Osteoblast (primary cell): ENCODE measurements at regions not wholly inside any gene's neighbourhood (a gene's known extent, or its start where the extent isn't known, plus 50 kb on each side); places are given as distances from the start of the nearest gene placed in this dataset.
"Not testable (repeated sequence)": the region's sequence is repeated elsewhere in the genome, so short reads cannot be mapped to it uniquely, and the experiment has no call there.

Source experiments
- DNase-seq: peaks from one replicate; pipeline ENCODE4 v3.0.0; 2011; ENCODE audit warnings: low spot score, mixed read lengths; ENCODE audit not compliant: insufficient read length; ENCODE audit errors: missing footprints
- H2AFZ ChIP-seq: 2 replicates; pipeline ENCODE4 v1.6.0; 2011; ENCODE audit warnings: mild to moderate bottlenecking, low read length
- H3K27ac ChIP-seq: 2 replicates; pipeline ENCODE4 v1.5.1; 2011; ENCODE audit warnings: mild to moderate bottlenecking, low read depth, low read length, moderate library complexity
- H3K27me3 ChIP-seq: 2 replicates; pipeline ENCODE4 v1.6.0; 2012; ENCODE audit warnings: mild to moderate bottlenecking, control low read depth, inconsistent platforms, low read length, moderate library complexity; ENCODE audit not compliant: insufficient read depth
- H3K36me3 ChIP-seq: 2 replicates; pipeline ENCODE4 v1.5.1; 2011; ENCODE audit warnings: mild to moderate bottlenecking, low read length, control low read depth, moderate library complexity; ENCODE audit not compliant: insufficient read depth
- H3K4me1 ChIP-seq: 2 replicates; pipeline ENCODE4 v1.5.1; 2011; ENCODE audit warnings: mild to moderate bottlenecking, low read length, control low read depth, moderate library complexity; ENCODE audit not compliant: insufficient read depth
- H3K4me2 ChIP-seq: 2 replicates; pipeline ENCODE4 v1.6.0; 2011; ENCODE audit warnings: mild to moderate bottlenecking, low read length; ENCODE audit not compliant: insufficient read depth
- H3K4me3 ChIP-seq: fragments of 200-600 bp; sonication (generic); 3 replicates; pipeline ENCODE4 v1.5.1; 2012; ENCODE audit warnings: mild to moderate bottlenecking, low read length, inconsistent platforms; ENCODE audit not compliant: insufficient read depth
- H3K79me2 ChIP-seq: 2 replicates; pipeline ENCODE4 v1.6.0; 2012; ENCODE audit warnings: mild to moderate bottlenecking, low read length, control low read depth, inconsistent platforms; ENCODE audit not compliant: insufficient read depth
- H3K9me3 ChIP-seq: 2 replicates; pipeline ENCODE4 v1.5.1; 2011; ENCODE audit warnings: low read depth, low read length, control low read depth
- H4K20me1 ChIP-seq: 2 replicates; pipeline ENCODE4 v1.6.0; 2012; ENCODE audit warnings: mild to moderate bottlenecking, low read length, control low read depth; ENCODE audit not compliant: insufficient read depth
- CTCF ChIP-seq: IDR thresholded peaks from 2 replicates; pipeline ENCODE4 v1.5.1; 2011; ENCODE audit warnings: mild to moderate bottlenecking, low read depth, low read length, moderate library complexity; ENCODE audit errors: extremely low read depth

GRCh38 chr10:121135512-121135911 is 284.4 kb downstream of the WDR11 start:
- Histone ChIP-seq H3K27ac (no peak overlapping the region), H3K4me1 (no peaks in the 10 kb centered on the region), H3K4me3 (no peak overlapping the region), H4K20me1 (no peaks in the 10 kb centered on the region), H2AFZ (no peak overlapping the region), H3K9me3 (no peaks in the 10 kb centered on the region), H3K36me3 (no peaks in the 10 kb centered on the region), H3K4me2 (no peak overlapping the region), H3K27me3 (no peaks in the 10 kb centered on the region), H3K79me2 (no peaks in the 10 kb centered on the region)
- DNase-seq, result no peak
- no peak for TF ChIP-seq CTCF

- Histone ChIP-seq H3K36me3 (no peaks in the 10 kb centered on the region), H3K4me1 (no peaks in the 10 kb centered on the region), H3K79me2 (no peaks in the 10 kb centered on the region), H3K27ac (no peak overlapping the region), H3K9me3 (no peaks in the 10 kb centered on the region), H4K20me1 (no peaks in the 10 kb centered on the region), H3K27me3 (no peaks in the 10 kb centered on the region), H3K4me3 (no peak overlapping the region), H3K4me2 (no peak overlapping the region), H2AFZ (no peak overlapping the region)
- DNase-seq, result peak; percentile 27
- TF ChIP-seq CTCF, result no peak
These were observed 286.4 kb downstream of the WDR11 start for GRCh38 chr10:121137533-121137932.

GRCh38 chr10:121138112-121138860 is 287.1 kb downstream of the WDR11 start:
- H3K27me3 ChIP-seq, result no peaks in the 10 kb centered on the region
- H2AFZ ChIP-seq, result no peak overlapping the region
- TF ChIP-seq CTCF, result no peak
- no peaks in the 10 kb centered on the region for H3K36me3 ChIP-seq
- H3K4me2 ChIP-seq, result no peak overlapping the region
- H3K9me3 ChIP-seq, result no peaks in the 10 kb centered on the region
- no peaks in the 10 kb centered on the region for H3K79me2 ChIP-seq
- H4K20me1 ChIP-seq, result no peaks in the 10 kb centered on the region
- H3K4me3 ChIP-seq, result no peak overlapping the region
- DNase-seq, result no peak
- no peak overlapping the region for H3K27ac ChIP-seq
- H3K4me1 ChIP-seq, result no peaks in the 10 kb centered on the region

GRCh38 chr10:121138918-121139317 is 287.8 kb downstream of the WDR11 start:
- no peak for DNase-seq
- no peak overlapping the region for H3K4me3 ChIP-seq
- no peaks in the 10 kb centered on the region for H3K36me3 ChIP-seq
- no peak overlapping the region for H2AFZ ChIP-seq
- no peaks in the 10 kb centered on the region for H3K27me3 ChIP-seq
- no peaks in the 10 kb centered on the region for H4K20me1 ChIP-seq
- no peaks in the 10 kb centered on the region for H3K4me1 ChIP-seq
- TF ChIP-seq CTCF, result no peak
- H3K4me2 ChIP-seq, result no peak overlapping the region
- H3K27ac ChIP-seq, result no peak overlapping the region
- no peaks in the 10 kb centered on the region for H3K9me3 ChIP-seq
- H3K79me2 ChIP-seq, result no peaks in the 10 kb centered on the region

GRCh38 chr10:121145802-121146395 is 294.7 kb downstream of the WDR11 start:
- not testable (repeated sequence) for H3K36me3 ChIP-seq, H3K4me1 ChIP-seq, H3K27me3 ChIP-seq, DNase-seq, H2AFZ ChIP-seq, H3K9me3 ChIP-seq, H3K4me2 ChIP-seq, H3K4me3 ChIP-seq, H4K20me1 ChIP-seq, H3K79me2 ChIP-seq, H3K27ac ChIP-seq
